Peyer's patch (tissue), 4 donors: ENCODE measurements at regions not wholly inside any gene's neighbourhood (a gene's known extent, or its start where the extent isn't known, plus 50 kb on each side); places are given as distances from the start of the nearest gene placed in this dataset.
"Not testable (repeated sequence)": the region's sequence is repeated elsewhere in the genome, so short reads cannot be mapped to it uniquely, and the experiment has no call there.

Source experiments
- DNase-seq, 3 donors: peaks; one replicate each; pipeline ENCODE4 v3.0.0-alpha.2; 2017 to 2019
- H3K27ac ChIP-seq, 4 donors: fragments of 200-600 bp; sonication (generic); one replicate each; pipeline ENCODE4 v1.5.1; 2016 to 2019
- H3K27me3 ChIP-seq, 2 donors: fragments of 200-600 bp; sonication (generic); one replicate each; pipeline ENCODE4 v1.5.1; 2019
- H3K36me3 ChIP-seq, 3 donors: fragments of 200-600 bp; sonication (generic); one replicate each; pipeline ENCODE4 v1.5.1; 2016 to 2019
- H3K4me1 ChIP-seq, 4 donors: fragments of 200-600 bp; sonication (generic); one replicate each; pipeline ENCODE4 v1.5.1; 2016 to 2019
- H3K4me3 ChIP-seq, 4 donors: fragments of 200-600 bp; sonication (generic); 1 replicate in 3 of 4; 2 replicates in 1 of 4; pipeline ENCODE4 v1.5.1; 2016 to 2019; ENCODE audit warnings: mild to moderate bottlenecking in 1 of 4
- H3K9me3 ChIP-seq, 4 donors: fragments of 200-600 bp; sonication (generic); one replicate each; pipeline ENCODE4 v1.5.1; 2016 to 2019; ENCODE audit warnings: mild to moderate bottlenecking in 1 of 4
- CTCF ChIP-seq, 6 experiments: fragments of 450-650 bp in 4 of 6; fragments of 200-600 bp in 2 of 6; sonication (generic) in 1 of 6; IDR thresholded peaks; one replicate each; pipeline ENCODE4 v1.5.1; 2017 to 2019; ENCODE audit warnings: antibody characterized with exemption in 6 of 6, mild to moderate bottlenecking in 3 of 6, moderate library complexity in 1 of 6
- POLR2A ChIP-seq, 2 donors: fragments of 450-650 bp; IDR thresholded peaks; one replicate each; pipeline ENCODE4 v1.5.1; 2017; ENCODE audit warnings: antibody characterized with exemption in 2 of 2, mild to moderate bottlenecking in 2 of 2, moderate library complexity in 2 of 2

GRCh38 chrX:115357326-115358120 lies 68.0 kb downstream of the LUZP4 start:
- Histone ChIP-seq H3K4me3 (no peak overlapping the region), H3K27me3 (no peaks in the 10 kb centered on the region), H3K36me3 (no peaks in the 10 kb centered on the region), H3K27ac (no peak overlapping the region), H3K4me1 (no peaks in the 10 kb centered on the region), H3K9me3 (no peaks in the 10 kb centered on the region)
- no peak for DNase-seq
- no peak for TF ChIP-seq CTCF (IDR thresholded peaks at IDR 0.05)
- no peak for TF ChIP-seq POLR2A (IDR thresholded peaks at IDR 0.05)

GRCh38 chrX:115359508-115359907 lies 70.0 kb downstream of the LUZP4 start:
- H3K4me1 ChIP-seq, H3K36me3 ChIP-seq, DNase-seq, H3K27ac ChIP-seq, H3K9me3 ChIP-seq, H3K4me3 ChIP-seq, H3K27me3 ChIP-seq: not testable (repeated sequence)

- Histone ChIP-seq H3K36me3 (no peaks in the 10 kb centered on the region), H3K27ac (no peak overlapping the region), H3K4me1 (no peaks in the 10 kb centered on the region), H3K4me3 (no peak overlapping the region), H3K27me3 (no peaks in the 10 kb centered on the region), H3K9me3 (no peaks in the 10 kb centered on the region)
- TF ChIP-seq POLR2A (IDR thresholded peaks at IDR 0.05) (no peak), CTCF (IDR thresholded peaks at IDR 0.05) (no peak)
- DNase-seq: no peak
Measured at GRCh38 chrX:115360220-115360781, 70.8 kb downstream of the LUZP4 start.

GRCh38 chrX:115362334-115363095 lies 73.0 kb downstream of the LUZP4 start:
- no peak overlapping the region for H3K4me3 ChIP-seq
- no peaks in the 10 kb centered on the region for H3K27me3 ChIP-seq
- no peak overlapping the region for H3K27ac ChIP-seq
- no peaks in the 10 kb centered on the region for H3K9me3 ChIP-seq
- TF ChIP-seq CTCF (IDR thresholded peaks at IDR 0.05) (no peak), POLR2A (IDR thresholded peaks at IDR 0.05) (no peak)
- no peaks in the 10 kb centered on the region for H3K36me3 ChIP-seq
- DNase-seq: no peak
- no peaks in the 10 kb centered on the region for H3K4me1 ChIP-seq

- Histone ChIP-seq H3K4me3 (no peak overlapping the region), H3K27me3 (no peaks in the 10 kb centered on the region)
Measured at GRCh38 chrX:115363372-115363771, 73.9 kb downstream of the LUZP4 start.

GRCh38 chrX:115363897-115364296 lies 74.4 kb downstream of the LUZP4 start:
- Histone ChIP-seq H3K4me1 (no peaks in the 10 kb centered on the region), H3K4me3 (no peak overlapping the region), H3K27ac (no peak overlapping the region), H3K9me3 (no peaks in the 10 kb centered on the region), H3K27me3 (no peaks in the 10 kb centered on the region), H3K36me3 (no peaks in the 10 kb centered on the region)
- TF ChIP-seq CTCF (IDR thresholded peaks at IDR 0.05): no peak
- TF ChIP-seq POLR2A (IDR thresholded peaks at IDR 0.05): no peak
- DNase-seq: no peak

More at GRCh38 chrX:115363372-115363771, 73.9 kb downstream of the LUZP4 start:
- H3K27ac ChIP-seq: no peak overlapping the region
- no peak for DNase-seq
- no peaks in the 10 kb centered on the region for H3K36me3 ChIP-seq
- TF ChIP-seq POLR2A (IDR thresholded peaks at IDR 0.05): no peak
- H3K9me3 ChIP-seq: no peaks in the 10 kb centered on the region
- H3K4me1 ChIP-seq: no peaks in the 10 kb centered on the region
